ENCODE measurements at regions not wholly inside any gene's neighbourhood (a gene's known extent, or its start where the extent isn't known, plus 50 kb on each side); places are given as distances from the start of the nearest gene placed in this dataset.

GRCh38 chr6:124882579-124883393 lies 79.5 kb upstream of the RNF217 start:
- no peak for TF ChIP-seq POLR2A (IDR thresholded peaks at IDR 0.05)
- peak; percentile 29 for TF ChIP-seq POLR2AphosphoS5 (IDR thresholded peaks at IDR 0.05)
- TF ChIP-seq, protein P1, sequence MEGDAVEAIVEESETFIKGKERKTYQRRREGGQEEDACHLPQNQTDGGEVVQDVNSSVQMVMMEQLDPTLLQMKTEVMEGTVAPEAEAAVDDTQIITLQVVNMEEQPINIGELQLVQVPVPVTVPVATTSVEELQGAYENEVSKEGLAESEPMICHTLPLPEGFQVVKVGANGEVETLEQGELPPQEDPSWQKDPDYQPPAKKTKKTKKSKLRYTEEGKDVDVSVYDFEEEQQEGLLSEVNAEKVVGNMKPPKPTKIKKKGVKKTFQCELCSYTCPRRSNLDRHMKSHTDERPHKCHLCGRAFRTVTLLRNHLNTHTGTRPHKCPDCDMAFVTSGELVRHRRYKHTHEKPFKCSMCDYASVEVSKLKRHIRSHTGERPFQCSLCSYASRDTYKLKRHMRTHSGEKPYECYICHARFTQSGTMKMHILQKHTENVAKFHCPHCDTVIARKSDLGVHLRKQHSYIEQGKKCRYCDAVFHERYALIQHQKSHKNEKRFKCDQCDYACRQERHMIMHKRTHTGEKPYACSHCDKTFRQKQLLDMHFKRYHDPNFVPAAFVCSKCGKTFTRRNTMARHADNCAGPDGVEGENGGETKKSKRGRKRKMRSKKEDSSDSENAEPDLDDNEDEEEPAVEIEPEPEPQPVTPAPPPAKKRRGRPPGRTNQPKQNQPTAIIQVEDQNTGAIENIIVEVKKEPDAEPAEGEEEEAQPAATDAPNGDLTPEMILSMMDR (IDR thresholded peaks at IDR 0.05) = no peak
- no peak for TF ChIP-seq EP300 (IDR thresholded peaks at IDR 0.05)

All from gastroesophageal sphincter (tissue), 3 donors.